HEK293 (cell line): ENCODE measurements at regions not wholly inside any gene's neighbourhood (a gene's known extent, or its start where the extent isn't known, plus 50 kb on each side); places are given as distances from the start of the nearest gene placed in this dataset.

Source experiments
- YY1 ChIP-seq: fragments of 450-650 bp; formaldehyde crosslinking; IDR thresholded peaks from 2 replicates; pipeline ENCODE4 v1.5.1; 2018; ENCODE audit warnings: missing biosample characterization, missing genetic modification characterization
- ZNF324 ChIP-seq: fragments of 450-650 bp; formaldehyde crosslinking; IDR thresholded peaks from 2 replicates; pipeline ENCODE4 v1.5.1; 2016; ENCODE audit warnings: missing biosample characterization, missing genetic modification characterization
- TF ChIP-seq, protein P1 (sequence below): fragments of 450-650 bp; formaldehyde crosslinking; IDR thresholded peaks from 2 replicates; pipeline ENCODE4 v1.5.1; 2016; ENCODE audit warnings: missing biosample characterization, missing genetic modification characterization
- TF ChIP-seq, protein P2 (sequence below): fragments of 450-650 bp; formaldehyde crosslinking; IDR thresholded peaks from 2 replicates; pipeline ENCODE4 v1.5.1; 2016; ENCODE audit warnings: missing biosample characterization, missing genetic modification characterization
- TF ChIP-seq, protein P3 (sequence below): fragments of 450-650 bp; formaldehyde crosslinking; IDR thresholded peaks from 2 replicates; pipeline ENCODE4 v1.5.1; 2016; ENCODE audit warnings: missing biosample characterization, missing genetic modification characterization
- TF ChIP-seq, protein P4 (sequence below): fragments of 450-650 bp; formaldehyde crosslinking; IDR thresholded peaks from 2 replicates; pipeline ENCODE4 v1.5.1; 2017; ENCODE audit warnings: missing biosample characterization, missing genetic modification characterization

DNA sequence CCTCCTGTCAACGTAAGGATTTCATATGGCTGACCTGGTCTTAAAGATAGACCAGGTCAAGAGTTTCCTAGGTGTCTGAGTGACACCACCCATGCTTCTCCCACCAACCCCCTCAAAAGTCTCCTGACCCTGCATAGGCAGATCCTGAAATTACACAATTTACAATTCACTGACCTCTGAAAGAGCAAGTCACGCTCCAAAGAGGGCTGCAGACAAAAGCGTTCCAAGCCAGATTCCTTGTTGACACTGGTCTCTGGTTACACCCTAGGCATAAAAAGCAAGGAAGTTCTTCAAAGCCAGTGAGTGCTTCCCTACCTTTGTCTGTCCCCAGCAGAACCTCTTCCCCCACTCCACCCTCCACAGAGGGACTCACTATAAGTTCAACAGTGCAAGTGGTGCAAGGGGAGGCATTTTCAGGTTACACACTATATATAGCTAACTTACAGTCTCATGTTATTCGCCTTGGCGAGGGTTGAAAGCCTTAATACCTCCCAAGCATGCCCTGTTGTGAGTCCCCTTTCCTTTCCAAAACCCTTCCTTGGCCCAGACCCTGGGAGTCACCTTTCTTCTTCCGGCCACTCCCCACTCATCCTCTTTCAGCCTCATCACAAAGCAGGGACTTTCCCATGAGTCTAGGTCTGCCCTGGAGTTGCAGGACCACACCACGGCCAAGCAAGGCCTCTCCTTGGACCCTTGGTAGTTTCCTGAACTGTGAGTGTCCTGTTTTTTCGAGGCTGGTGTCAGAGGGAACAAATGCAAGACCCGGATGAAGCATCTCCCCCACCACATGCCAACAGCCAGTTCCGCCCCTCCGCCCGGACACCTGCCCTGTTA, 58.0 kb upstream of the KLF3 start:
- TF ChIP-seq, protein P1, sequence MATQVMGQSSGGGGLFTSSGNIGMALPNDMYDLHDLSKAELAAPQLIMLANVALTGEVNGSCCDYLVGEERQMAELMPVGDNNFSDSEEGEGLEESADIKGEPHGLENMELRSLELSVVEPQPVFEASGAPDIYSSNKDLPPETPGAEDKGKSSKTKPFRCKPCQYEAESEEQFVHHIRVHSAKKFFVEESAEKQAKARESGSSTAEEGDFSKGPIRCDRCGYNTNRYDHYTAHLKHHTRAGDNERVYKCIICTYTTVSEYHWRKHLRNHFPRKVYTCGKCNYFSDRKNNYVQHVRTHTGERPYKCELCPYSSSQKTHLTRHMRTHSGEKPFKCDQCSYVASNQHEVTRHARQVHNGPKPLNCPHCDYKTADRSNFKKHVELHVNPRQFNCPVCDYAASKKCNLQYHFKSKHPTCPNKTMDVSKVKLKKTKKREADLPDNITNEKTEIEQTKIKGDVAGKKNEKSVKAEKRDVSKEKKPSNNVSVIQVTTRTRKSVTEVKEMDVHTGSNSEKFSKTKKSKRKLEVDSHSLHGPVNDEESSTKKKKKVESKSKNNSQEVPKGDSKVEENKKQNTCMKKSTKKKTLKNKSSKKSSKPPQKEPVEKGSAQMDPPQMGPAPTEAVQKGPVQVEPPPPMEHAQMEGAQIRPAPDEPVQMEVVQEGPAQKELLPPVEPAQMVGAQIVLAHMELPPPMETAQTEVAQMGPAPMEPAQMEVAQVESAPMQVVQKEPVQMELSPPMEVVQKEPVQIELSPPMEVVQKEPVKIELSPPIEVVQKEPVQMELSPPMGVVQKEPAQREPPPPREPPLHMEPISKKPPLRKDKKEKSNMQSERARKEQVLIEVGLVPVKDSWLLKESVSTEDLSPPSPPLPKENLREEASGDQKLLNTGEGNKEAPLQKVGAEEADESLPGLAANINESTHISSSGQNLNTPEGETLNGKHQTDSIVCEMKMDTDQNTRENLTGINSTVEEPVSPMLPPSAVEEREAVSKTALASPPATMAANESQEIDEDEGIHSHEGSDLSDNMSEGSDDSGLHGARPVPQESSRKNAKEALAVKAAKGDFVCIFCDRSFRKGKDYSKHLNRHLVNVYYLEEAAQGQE (tag by site-specific recombination): no peak
- TF ChIP-seq, protein P2, sequence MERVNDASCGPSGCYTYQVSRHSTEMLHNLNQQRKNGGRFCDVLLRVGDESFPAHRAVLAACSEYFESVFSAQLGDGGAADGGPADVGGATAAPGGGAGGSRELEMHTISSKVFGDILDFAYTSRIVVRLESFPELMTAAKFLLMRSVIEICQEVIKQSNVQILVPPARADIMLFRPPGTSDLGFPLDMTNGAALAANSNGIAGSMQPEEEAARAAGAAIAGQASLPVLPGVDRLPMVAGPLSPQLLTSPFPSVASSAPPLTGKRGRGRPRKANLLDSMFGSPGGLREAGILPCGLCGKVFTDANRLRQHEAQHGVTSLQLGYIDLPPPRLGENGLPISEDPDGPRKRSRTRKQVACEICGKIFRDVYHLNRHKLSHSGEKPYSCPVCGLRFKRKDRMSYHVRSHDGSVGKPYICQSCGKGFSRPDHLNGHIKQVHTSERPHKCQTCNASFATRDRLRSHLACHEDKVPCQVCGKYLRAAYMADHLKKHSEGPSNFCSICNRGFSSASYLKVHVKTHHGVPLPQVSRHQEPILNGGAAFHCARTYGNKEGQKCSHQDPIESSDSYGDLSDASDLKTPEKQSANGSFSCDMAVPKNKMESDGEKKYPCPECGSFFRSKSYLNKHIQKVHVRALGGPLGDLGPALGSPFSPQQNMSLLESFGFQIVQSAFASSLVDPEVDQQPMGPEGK: no peak
- TF ChIP-seq ZNF324 (tag by site-specific recombination): no peak
- TF ChIP-seq, protein P3, sequence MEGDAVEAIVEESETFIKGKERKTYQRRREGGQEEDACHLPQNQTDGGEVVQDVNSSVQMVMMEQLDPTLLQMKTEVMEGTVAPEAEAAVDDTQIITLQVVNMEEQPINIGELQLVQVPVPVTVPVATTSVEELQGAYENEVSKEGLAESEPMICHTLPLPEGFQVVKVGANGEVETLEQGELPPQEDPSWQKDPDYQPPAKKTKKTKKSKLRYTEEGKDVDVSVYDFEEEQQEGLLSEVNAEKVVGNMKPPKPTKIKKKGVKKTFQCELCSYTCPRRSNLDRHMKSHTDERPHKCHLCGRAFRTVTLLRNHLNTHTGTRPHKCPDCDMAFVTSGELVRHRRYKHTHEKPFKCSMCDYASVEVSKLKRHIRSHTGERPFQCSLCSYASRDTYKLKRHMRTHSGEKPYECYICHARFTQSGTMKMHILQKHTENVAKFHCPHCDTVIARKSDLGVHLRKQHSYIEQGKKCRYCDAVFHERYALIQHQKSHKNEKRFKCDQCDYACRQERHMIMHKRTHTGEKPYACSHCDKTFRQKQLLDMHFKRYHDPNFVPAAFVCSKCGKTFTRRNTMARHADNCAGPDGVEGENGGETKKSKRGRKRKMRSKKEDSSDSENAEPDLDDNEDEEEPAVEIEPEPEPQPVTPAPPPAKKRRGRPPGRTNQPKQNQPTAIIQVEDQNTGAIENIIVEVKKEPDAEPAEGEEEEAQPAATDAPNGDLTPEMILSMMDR (tag by site-specific recombination): no peak
- TF ChIP-seq YY1 (tag by site-specific recombination): no peak
- TF ChIP-seq, protein P4, sequence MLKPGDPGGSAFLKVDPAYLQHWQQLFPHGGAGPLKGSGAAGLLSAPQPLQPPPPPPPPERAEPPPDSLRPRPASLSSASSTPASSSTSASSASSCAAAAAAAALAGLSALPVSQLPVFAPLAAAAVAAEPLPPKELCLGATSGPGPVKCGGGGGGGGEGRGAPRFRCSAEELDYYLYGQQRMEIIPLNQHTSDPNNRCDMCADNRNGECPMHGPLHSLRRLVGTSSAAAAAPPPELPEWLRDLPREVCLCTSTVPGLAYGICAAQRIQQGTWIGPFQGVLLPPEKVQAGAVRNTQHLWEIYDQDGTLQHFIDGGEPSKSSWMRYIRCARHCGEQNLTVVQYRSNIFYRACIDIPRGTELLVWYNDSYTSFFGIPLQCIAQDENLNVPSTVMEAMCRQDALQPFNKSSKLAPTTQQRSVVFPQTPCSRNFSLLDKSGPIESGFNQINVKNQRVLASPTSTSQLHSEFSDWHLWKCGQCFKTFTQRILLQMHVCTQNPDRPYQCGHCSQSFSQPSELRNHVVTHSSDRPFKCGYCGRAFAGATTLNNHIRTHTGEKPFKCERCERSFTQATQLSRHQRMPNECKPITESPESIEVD: no peak
